GM18951 (cell line): ENCODE measurements at regions not wholly inside any gene's neighbourhood (a gene's known extent, or its start where the extent isn't known, plus 50 kb on each side); places are given as distances from the start of the nearest gene placed in this dataset.

Experiments used
- POLR2A ChIP-seq: IDR thresholded peaks from 4 replicates; pipeline ENCODE4 v1.6.1; 2011; ENCODE audit warnings: mild to moderate bottlenecking; ENCODE audit not compliant: insufficient read length, insufficient read depth; ENCODE audit errors: extremely low read depth
- in situ Hi-C: fragments of 300-500 bp; cut with MboI; formaldehyde crosslinking; loops from one replicate; pipeline ENCODE4 v1.12.0; 2022; ENCODE audit warnings: low sequenced_read_pairs, mixed read lengths, inconsistent platforms; ENCODE audit not compliant: unreplicated experiment

DNA sequence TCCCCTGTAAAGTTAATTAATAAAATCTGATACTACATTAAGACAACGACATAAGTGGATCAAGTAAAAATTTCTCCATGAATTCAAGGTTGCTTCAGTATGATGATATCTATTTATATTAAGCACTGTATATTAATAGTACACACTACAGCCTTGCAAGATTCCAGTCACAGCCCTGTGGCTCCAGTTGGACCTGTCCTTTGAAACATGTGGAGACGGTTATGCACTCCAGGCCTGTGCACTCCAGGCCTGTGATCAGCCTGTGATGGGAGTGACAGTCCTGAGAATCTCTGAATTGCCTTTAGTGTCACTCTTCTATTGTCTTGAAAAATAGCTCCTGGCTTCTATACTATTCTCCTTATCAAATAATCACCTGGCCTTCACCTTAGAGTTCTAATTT lies 981.1 kb upstream of the AGA start:
- no peak for TF ChIP-seq POLR2A
- in situ Hi-C loops: no loop called here

- in situ Hi-C loops: no loop called here
- TF ChIP-seq POLR2A: no peak
These were observed 984.6 kb upstream of the AGA start for GRCh38 chr4:178426871-178427270.

DNA sequence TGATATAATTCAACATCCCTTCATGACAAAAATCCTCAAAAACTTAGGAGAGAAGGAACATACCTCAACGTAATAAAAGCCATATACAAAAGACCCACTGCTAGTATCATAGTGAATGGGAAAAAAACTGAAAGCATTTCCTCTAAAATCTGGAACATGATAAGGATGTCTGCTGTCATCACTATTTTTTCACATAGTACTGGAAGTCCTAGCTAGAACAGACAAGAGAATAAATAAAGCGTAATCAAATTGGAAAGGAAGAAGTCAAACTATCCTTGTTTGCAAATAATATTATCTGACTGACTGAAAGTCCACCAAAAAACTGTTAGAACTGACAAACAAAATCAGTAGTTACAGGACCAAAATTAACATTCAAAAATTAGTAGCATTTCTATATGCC lies 985.4 kb upstream of the AGA start:
- in situ Hi-C loops: no loop called here
- no peak for TF ChIP-seq POLR2A

DNA sequence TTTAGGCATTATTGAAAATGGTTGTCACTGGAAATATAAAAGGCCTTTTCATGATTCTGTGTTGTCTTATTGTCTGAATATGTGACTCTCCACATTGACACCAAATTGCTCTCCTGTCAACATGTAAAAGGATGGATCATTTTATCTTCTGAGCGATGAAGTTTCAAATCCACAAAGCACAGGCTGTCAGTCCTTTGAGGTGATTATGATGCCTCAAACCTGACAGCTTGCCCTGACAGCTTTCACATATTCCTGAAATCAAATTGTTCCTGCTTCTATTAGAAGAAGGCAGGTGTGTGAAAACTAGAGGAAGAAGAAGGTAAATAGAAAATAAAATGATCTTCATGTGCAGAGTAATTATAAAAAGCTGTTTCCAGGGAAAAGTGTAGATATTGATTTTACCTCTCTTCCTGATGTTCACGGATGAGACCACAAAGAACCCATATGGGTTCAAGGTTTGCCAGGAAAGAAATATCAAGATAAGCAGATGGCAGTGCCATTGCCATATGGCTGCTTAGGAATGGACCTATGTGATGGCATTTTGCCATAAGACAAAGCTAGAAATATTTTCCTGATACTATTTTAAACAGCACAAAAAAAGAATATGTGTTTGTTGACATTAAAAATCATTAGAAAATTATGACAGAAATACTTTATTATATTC lies 1006.3 kb upstream of the AGA start:
- in situ Hi-C loops: no loop called here
- TF ChIP-seq POLR2A: no peak

DNA sequence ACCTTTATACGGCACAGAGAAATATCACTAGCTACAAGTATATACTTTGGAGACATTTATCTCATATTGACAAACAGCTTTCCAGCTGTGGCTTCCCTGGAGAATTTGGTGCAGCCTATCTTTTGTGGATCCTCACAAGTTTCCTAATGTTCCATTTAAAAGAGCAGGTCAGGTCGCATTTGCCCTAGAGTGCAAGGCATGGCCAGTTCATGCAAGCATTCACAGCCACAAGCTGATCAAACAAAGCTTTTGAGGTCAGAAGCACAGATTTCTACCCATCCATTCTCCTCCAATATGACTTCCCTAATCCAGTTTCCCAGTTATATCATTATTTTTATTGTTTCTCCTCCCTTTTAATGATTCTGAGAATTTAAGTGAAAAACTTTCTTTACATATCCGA lies 1008.4 kb upstream of the AGA start:
- TF ChIP-seq POLR2A: no peak
- in situ Hi-C loops: no loop called here

DNA sequence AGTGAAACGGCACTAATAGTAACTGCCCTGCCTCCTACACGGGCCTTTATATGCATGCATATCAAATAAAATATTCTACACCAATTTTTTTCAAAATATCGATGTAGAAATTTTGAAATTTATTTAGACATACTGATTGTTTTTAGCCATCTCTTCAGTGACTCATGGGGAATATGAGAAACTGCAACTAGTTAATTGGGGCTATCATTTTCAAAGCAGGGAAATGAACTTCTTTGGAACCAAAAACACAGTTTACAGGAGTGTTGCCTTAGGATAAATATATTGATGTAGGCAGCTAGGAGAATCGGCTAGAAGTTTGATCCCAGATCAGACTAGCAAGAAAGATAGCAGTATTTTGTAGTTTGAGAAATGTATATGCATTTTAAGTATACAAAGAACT lies 1010.8 kb upstream of the AGA start:
- no peak for TF ChIP-seq POLR2A
- in situ Hi-C loops: no loop called here

DNA sequence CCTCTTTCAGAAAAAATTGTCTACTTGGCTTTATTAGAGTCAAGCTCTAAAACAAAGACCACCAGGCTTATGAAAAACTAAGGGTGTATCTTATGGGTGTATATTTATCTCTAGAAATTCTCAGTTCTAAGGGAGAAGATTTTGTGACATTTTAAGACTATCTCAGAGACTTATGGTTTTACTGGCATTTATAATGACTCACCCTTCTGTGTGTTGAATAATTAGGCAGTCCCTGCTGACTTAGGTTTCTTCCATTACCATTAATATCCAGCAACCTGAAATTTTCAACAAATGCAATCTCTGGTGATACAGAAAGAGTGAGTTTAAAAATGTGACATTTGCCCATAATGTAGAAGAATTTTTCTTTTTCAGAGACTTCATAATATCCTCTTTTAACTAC lies 1015.0 kb upstream of the AGA start:
- TF ChIP-seq POLR2A: no peak
- in situ Hi-C loops: no loop called here

DNA sequence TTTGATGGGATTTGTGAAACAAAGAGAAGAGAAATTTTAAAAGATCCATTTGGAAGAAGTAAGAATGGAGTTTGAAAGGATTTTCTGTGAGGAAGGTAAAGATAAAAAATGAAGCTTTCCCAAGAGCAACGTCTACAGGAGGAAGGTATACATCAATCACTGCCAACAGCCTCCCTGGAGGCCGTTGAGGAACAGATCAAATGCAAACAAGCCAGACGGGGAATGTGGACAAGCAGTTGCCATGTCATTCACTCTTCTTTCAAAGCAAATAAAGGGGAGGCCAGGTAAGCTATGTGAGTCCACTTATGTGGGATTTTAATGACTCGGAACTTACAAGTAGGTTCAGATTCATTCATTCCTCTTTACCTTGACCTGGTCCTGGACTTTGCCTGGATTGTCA lies 1020.5 kb upstream of the AGA start:
- TF ChIP-seq POLR2A: no peak
- in situ Hi-C loops: no loop called here

GRCh38 chr4:178463747-178464146 lies 1021.5 kb upstream of the AGA start:
- in situ Hi-C loops: no loop called here
- TF ChIP-seq POLR2A: no peak

DNA sequence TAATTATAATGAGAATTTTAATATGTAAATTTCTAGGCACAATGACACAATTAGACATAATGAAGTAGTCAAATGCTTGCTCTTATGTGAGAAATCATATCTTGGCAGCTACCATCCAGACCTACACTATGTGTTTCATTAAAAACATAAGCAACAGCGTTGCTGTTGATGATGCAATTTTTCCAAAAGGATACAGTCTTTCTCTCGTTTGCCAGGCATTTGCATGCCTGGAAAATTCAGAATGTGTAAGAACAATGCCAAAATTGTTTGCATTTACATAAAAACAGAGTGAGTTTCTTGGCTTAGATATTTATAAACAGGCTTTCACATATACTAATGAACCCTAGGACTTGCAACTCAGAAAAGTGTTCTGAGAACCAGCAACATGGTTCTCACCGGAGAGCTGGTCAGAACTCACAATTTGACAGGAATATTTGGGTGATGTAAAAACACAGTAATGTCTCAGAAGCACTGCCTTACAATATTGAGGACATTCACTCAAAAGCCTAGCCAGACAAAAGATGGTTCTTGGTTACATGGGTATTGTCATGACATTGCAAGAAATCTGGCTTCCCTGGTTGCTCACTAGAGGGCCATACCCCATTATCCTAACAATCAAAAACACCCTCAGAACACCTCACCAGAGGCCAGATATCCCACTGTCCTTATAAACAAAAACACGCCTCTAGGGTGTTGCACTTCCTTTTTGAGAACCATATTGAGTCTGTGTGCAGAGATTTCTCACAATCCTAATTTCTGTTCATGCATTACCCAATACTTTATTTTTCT lies 1029.0 kb upstream of the AGA start:
- in situ Hi-C loops: no loop called here
- no peak for TF ChIP-seq POLR2A

GRCh38 chr4:178471994-178472393 lies 1029.8 kb upstream of the AGA start:
- no peak for TF ChIP-seq POLR2A
- in situ Hi-C loops: no loop called here

DNA sequence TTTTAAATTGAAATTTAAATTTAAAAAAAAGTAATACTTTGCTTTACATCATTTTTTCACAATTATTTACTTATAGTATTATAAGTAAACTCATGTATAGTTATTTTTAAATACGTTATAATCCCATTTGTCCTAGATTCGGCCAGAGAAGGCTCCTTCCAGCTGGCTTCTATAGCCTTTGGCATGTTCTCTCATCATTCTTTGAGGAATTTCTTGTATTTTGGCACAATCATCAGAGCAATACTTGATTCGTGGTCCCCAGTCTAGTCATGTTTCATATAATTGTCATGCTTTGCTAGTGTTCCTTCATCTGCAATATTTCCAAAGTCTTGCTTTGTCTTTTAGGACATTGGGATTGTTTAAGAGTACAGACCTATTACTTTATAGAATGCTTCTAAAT lies 1037.9 kb upstream of the AGA start:
- in situ Hi-C loops: no loop called here
- no peak for TF ChIP-seq POLR2A

DNA sequence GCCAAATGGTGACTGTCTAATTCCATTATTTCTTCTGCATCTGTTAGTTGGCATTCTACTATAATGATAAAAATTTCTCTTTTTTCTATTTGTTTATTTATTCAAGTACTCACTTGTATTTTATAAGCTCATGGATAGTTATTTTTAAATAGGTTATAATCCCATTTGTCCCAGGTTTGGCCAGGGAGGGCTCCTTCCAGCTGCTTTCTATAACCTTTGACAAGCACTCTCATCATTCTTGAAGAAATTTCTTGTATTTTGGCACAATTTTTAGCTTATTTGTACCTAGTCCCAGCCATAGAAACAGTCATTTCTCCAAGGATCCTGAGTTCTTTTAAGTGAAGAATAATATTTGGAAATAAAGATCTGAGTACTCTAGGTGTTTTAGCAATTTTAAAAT lies 1038.6 kb upstream of the AGA start:
- TF ChIP-seq POLR2A: no peak
- in situ Hi-C loops: no loop called here

- no peak for TF ChIP-seq POLR2A
- in situ Hi-C loops: no loop called here
These were observed 1039.3 kb upstream of the AGA start for GRCh38 chr4:178481564-178481963.
